HepG2 (cell line): ENCODE measurements at regions not wholly inside any gene's neighbourhood (a gene's known extent, or its start where the extent isn't known, plus 50 kb on each side); places are given as distances from the start of the nearest gene placed in this dataset.

Experiments used
- ATAC-seq: fragments of 200-7000 bp; cut with Tn5 transposase; 3 replicates; pipeline ENCODE4 v1.9.1; 2020; ENCODE audit warnings: mild to moderate bottlenecking, moderate library complexity
- BruUV-seq: library from RNA; stranded (reverse); fragments of 400-500 nt; replicated peaks from 2 replicates; lab custom pipeline; 2021; lab: Mats Ljungman, UMichigan
- CTCF ChIA-PET: fragments of 300-600 bp; formaldehyde crosslinking; extraction: SDS; loops from one replicate; lab custom pipeline; 2021; ENCODE audit warnings: low total read pairs, inconsistent platforms, low intra/inter-chr PET ratio; lab: Yijun Ruan, JAX
- POLR2A ChIA-PET: fragments of 350-600 bp; sonication (Branson Sonifier 250); formaldehyde crosslinking; loops from one replicate; lab custom pipeline; 2020; ENCODE audit warnings: antibody characterized with exemption, inconsistent platforms; lab: Yijun Ruan, JAX
- DNase-seq: peaks from one replicate; pipeline ENCODE4 v3.0.0-alpha.2; 2015; ENCODE audit warnings: low spot score
- FAIRE-seq: peaks from 3 replicates; lab custom pipeline; 2011; peaks lifted over from hg19 to GRCh38; lab: Jason Lieb, UNC
- H2AFZ ChIP-seq: one replicate; pipeline ENCODE4 v1.6.1; 2011; ENCODE audit warnings: low read length, inconsistent platforms
- H3K27ac ChIP-seq: fragments of 300-600 bp; 3 replicates; pipeline ENCODE4 v1.8.0; 2011; ENCODE audit warnings: mixed run types, mild to moderate bottlenecking, mixed read lengths, low read length, inconsistent platforms; ENCODE audit not compliant: insufficient read depth; ENCODE audit errors: extremely low read length
- H3K27me3 ChIP-seq, 2 experiments: fragments of 200-600 bp in 1 of 2; 2 replicates in 1 of 2; 3 replicates in 1 of 2; pipeline versions ENCODE4 v1.6.0 to v1.8.0; 2011; ENCODE audit warnings: low read length in 2 of 2, mild to moderate bottlenecking in 2 of 2, moderate library complexity in 2 of 2, inconsistent platforms in 1 of 2; ENCODE audit not compliant: insufficient read depth in 2 of 2, control insufficient read depth in 1 of 2
- H3K36me3 ChIP-seq, 2 experiments: fragments of 200-600 bp in 1 of 2; replicated peaks in 1 of 2; 2 replicates in 1 of 2; 3 replicates in 1 of 2; pipeline versions ENCODE4 v1.5.1 to v1.8.0; 2011; ENCODE audit warnings: low read length in 2 of 2, inconsistent platforms in 1 of 2; ENCODE audit not compliant: insufficient read depth in 2 of 2, control insufficient read depth in 1 of 2
- H3K4me1 ChIP-seq: 2 replicates; pipeline ENCODE4 v1.5.1; 2012; ENCODE audit warnings: low read length, inconsistent platforms; ENCODE audit not compliant: insufficient read depth
- H3K4me2 ChIP-seq: 2 replicates; pipeline ENCODE4 v1.6.0; 2011; ENCODE audit warnings: low read depth, low read length, inconsistent platforms
- H3K4me3 ChIP-seq, 3 experiments: fragments of 200-600 bp in 1 of 3; sonication (generic), shearing (Covaris generic) in 1 of 3; replicated peaks in 1 of 3; 2 replicates each; pipeline ENCODE4 v1.5.1; 2011 to 2016; ENCODE audit warnings: low read length in 3 of 3, inconsistent platforms in 2 of 3, low read depth in 2 of 3, mild to moderate bottlenecking in 2 of 3, control low read depth in 1 of 3, mixed read lengths in 1 of 3; ENCODE audit not compliant: insufficient read depth in 1 of 3
- H3K79me2 ChIP-seq: one replicate; pipeline ENCODE4 v1.6.1; 2011; ENCODE audit warnings: low read length, inconsistent platforms; ENCODE audit not compliant: insufficient read depth
- H3K9ac ChIP-seq: 2 replicates; pipeline ENCODE4 v1.6.0; 2011; ENCODE audit warnings: mild to moderate bottlenecking, low read depth, low read length, inconsistent platforms; ENCODE audit not compliant: insufficient read depth
- H3K9me3 ChIP-seq: 2 replicates; pipeline ENCODE4 v1.5.1; 2012; ENCODE audit warnings: mild to moderate bottlenecking, low read length
- H4K20me1 ChIP-seq: 2 replicates; pipeline ENCODE4 v1.6.0; 2011; ENCODE audit warnings: inconsistent platforms, mild to moderate bottlenecking, low read length, moderate library complexity; ENCODE audit not compliant: insufficient read depth
- KAT8 ChIP-seq: IDR thresholded peaks from 2 replicates; pipeline ENCODE4 v1.6.1; 2016; ENCODE audit warnings: missing genetic modification reagents, missing compliant biosample characterization
- PCBP1 ChIP-seq: fragments of 200-400 bp; formaldehyde crosslinking; IDR thresholded peaks from 2 replicates; pipeline ENCODE4 v1.6.1; 2017; ENCODE audit warnings: mild to moderate bottlenecking, low read depth, low read length, borderline replicate concordance
- ZNF180 ChIP-seq: sonication (generic); formaldehyde crosslinking; IDR thresholded peaks from 2 replicates; pipeline ENCODE4 v1.4.0; 2020; ENCODE audit warnings: low read depth, missing genetic modification reagents, borderline replicate concordance
- ZNF253 ChIP-seq: sonication (generic); formaldehyde crosslinking; IDR thresholded peaks from 2 replicates; pipeline ENCODE4 v1.8.0; 2022; ENCODE audit warnings: mild to moderate bottlenecking, missing genetic modification reagents, borderline replicate concordance
- ZNF768 ChIP-seq: sonication (generic); formaldehyde crosslinking; IDR thresholded peaks from 2 replicates; pipeline ENCODE4 v1.4.0; 2020; ENCODE audit warnings: missing genetic modification reagents
- WGBS: methylation state at CpG from one replicate; pipeline ENCODE4 v1.1.6; 2017; ENCODE audit warnings: low lambda C conversion rate; 5-methylcytosine and 5-hydroxymethylcytosine counted together
- in situ Hi-C: cut with HindIII; loops from 2 replicates; pipeline ENCODE4 v1.10.0; 2017; ENCODE audit warnings: low pct_unique_long_range_greater_than_20kb; ENCODE audit not compliant: extremely low pct_ligation_motif_present
- intact Hi-C: fragments of 100-400 bp; cut with micrococcal nuclease; formaldehyde crosslinking; loops from one replicate; pipeline ENCODE4 v1.10.0; 2022; ENCODE audit not compliant: unreplicated experiment
- TF ChIP-seq, protein P1 (sequence below), 2 experiments: fragments of 450-650 bp in 1 of 2; sonication (generic) in 1 of 2; formaldehyde crosslinking; IDR thresholded peaks; 2 replicates each; pipeline versions ENCODE4 v1.5.0 to v1.8.0; 2020 to 2022; ENCODE audit warnings: mild to moderate bottlenecking in 1 of 2, missing genetic modification reagents in 1 of 2
- TF ChIP-seq, protein P2 (sequence below): sonication (generic); formaldehyde crosslinking; IDR thresholded peaks from 2 replicates; pipeline ENCODE4 v1.4.0; 2020; ENCODE audit warnings: mild to moderate bottlenecking, missing genetic modification reagents
- TF ChIP-seq, protein P3 (sequence below): sonication (generic); formaldehyde crosslinking; IDR thresholded peaks from 2 replicates; pipeline ENCODE4 v1.4.0; 2020; ENCODE audit warnings: missing genetic modification reagents
- TF ChIP-seq, protein P4 (sequence below): sonication (generic); formaldehyde crosslinking; IDR thresholded peaks from 2 replicates; pipeline ENCODE4 v1.4.0; 2020; ENCODE audit warnings: missing genetic modification reagents; ENCODE audit errors: not compliant biosample characterization

DNA sequence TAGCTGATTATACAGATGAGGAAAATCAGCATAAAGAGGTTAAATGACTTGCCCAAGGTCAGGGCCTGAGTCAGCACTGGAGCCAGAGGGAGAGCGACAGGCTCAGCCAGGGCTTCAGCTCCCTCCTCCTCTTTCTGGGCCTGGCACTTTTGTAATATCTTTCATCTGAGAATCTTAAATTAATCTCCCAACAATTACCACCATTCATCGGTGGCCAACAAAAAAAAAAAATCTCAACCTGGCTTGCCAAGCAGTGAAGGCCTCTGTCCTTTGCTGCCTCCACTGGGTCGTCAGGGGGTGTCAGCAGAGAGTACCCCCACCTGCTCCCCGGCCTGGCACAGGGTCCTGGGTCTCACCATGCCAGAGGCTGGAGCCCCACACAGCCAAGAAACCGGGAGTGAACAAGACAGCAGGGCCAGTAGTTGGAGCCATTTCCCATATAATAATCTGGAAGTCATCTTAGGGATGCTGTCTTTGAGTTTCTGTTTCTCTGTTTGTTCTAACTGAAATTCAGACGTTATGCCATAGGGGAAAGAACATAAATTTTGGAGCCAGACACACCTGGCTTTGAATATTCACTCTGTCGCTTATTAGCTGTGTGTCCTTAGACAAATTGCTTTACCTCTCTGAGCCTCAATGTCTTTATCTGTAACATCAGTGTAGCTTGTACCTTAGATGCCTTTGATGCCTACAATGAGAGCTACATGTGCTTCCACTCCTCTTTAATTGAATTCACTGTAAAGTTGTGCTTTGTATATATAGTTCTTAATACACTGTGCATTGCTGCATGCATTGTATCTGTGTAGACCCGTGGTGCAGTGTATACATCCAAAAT, 299.9 kb upstream of the MSX2 start:
- no peaks in the 10 kb centered on the region for H3K36me3 ChIP-seq
- H3K4me3 ChIP-seq = no peak overlapping the region
- DNase-seq = no peak
- no peaks in the 10 kb centered on the region for H3K79me2 ChIP-seq
- H3K9ac ChIP-seq = no peak overlapping the region
- 34% methylated on average over 8 of the region's 8 CpGs for WGBS
- H3K27me3 ChIP-seq = no peaks in the 10 kb centered on the region
- H3K4me2 ChIP-seq = no peak overlapping the region
- no TSS peak for BruUV-seq
- no peak for ATAC-seq
- no peaks in the 10 kb centered on the region for H4K20me1 ChIP-seq
- TF ChIP-seq, protein P1, sequence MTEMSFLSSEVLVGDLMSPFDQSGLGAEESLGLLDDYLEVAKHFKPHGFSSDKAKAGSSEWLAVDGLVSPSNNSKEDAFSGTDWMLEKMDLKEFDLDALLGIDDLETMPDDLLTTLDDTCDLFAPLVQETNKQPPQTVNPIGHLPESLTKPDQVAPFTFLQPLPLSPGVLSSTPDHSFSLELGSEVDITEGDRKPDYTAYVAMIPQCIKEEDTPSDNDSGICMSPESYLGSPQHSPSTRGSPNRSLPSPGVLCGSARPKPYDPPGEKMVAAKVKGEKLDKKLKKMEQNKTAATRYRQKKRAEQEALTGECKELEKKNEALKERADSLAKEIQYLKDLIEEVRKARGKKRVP (CRISPR knock-in tag; IDR thresholded peaks at IDR 0.05) = no peak
- TF ChIP-seq ZNF768 (CRISPR knock-in tag) (peak; percentile 46; the same call in 1 of the 2 replicates), PCBP1 (no peak), ZNF180 (CRISPR knock-in tag) (no peak), ZNF253 (CRISPR knock-in tag) (no peak), KAT8 (CRISPR knock-in tag) (no peak)
- TF ChIP-seq, protein P2, sequence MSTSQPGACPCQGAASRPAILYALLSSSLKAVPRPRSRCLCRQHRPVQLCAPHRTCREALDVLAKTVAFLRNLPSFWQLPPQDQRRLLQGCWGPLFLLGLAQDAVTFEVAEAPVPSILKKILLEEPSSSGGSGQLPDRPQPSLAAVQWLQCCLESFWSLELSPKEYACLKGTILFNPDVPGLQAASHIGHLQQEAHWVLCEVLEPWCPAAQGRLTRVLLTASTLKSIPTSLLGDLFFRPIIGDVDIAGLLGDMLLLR = no peak
- TF ChIP-seq, protein P3, sequence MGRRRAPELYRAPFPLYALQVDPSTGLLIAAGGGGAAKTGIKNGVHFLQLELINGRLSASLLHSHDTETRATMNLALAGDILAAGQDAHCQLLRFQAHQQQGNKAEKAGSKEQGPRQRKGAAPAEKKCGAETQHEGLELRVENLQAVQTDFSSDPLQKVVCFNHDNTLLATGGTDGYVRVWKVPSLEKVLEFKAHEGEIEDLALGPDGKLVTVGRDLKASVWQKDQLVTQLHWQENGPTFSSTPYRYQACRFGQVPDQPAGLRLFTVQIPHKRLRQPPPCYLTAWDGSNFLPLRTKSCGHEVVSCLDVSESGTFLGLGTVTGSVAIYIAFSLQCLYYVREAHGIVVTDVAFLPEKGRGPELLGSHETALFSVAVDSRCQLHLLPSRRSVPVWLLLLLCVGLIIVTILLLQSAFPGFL (CRISPR knock-in tag) = no peak
- TF ChIP-seq, protein P4, sequence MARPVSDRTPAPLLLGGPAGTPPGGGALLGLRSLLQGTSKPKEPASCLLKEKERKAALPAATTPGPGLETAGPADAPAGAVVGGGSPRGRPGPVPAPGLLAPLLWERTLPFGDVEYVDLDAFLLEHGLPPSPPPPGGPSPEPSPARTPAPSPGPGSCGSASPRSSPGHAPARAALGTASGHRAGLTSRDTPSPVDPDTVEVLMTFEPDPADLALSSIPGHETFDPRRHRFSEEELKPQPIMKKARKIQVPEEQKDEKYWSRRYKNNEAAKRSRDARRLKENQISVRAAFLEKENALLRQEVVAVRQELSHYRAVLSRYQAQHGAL (CRISPR knock-in tag) = no peak
- TF ChIP-seq, all 625 proteins: peak for 1
- FAIRE-seq = no peak
- in situ Hi-C loops = no loop called here
- Histone ChIP-seq H3K9me3 (no peaks in the 10 kb centered on the region), H3K27ac (no peak overlapping the region), H3K4me1 (0 out of 2 replicates have a peak, but pooled peaks cover under 1% of the 10 kb centered on the region), H2AFZ (no peak overlapping the region)
- intact Hi-C loops = no loop called here
- ChIA-PET POLR2A (no interaction called here), CTCF (no interaction called here)
